ENCODE measurements at regions not wholly inside any gene's neighbourhood (a gene's known extent, or its start where the extent isn't known, plus 50 kb on each side); places are given as distances from the start of the nearest gene placed in this dataset.
"Not testable (repeated sequence)": the region's sequence is repeated elsewhere in the genome, so short reads cannot be mapped to it uniquely, and the experiment has no call there.

- DNase-seq, result no peak
Observed at GRCh38 chr6:105691081-105691480, 288.2 kb upstream of the PREP start.

GRCh38 chr6:105688573-105688972 is 285.7 kb upstream of the PREP start:
- DNase-seq, result no peak

- DNase-seq, result not testable (repeated sequence)
Observed at GRCh38 chr6:105686793-105687192, 283.9 kb upstream of the PREP start.

- DNase-seq, result no peak
Observed at GRCh38 chr6:105681061-105681460, 278.2 kb upstream of the PREP start.

- DNase-seq, result no peak
Observed at GRCh38 chr6:105680131-105680530, 277.2 kb upstream of the PREP start.

GRCh38 chr6:105678516-105678915 is 275.6 kb upstream of the PREP start:
- DNase-seq, result no peak

GRCh38 chr6:105677671-105678475 is 275.0 kb upstream of the PREP start:
- no peak for DNase-seq

GRCh38 chr6:105676857-105677256 is 274.0 kb upstream of the PREP start:
- no peak for DNase-seq

- no peak for DNase-seq
Observed at GRCh38 chr6:105675715-105676397, 273.0 kb upstream of the PREP start.

GRCh38 chr6:105672856-105673538 is 270.1 kb upstream of the PREP start:
- not testable (repeated sequence) for DNase-seq

- no peak for DNase-seq
Observed at GRCh38 chr6:105669232-105669631, 266.4 kb upstream of the PREP start.

- DNase-seq, result no peak
Observed at GRCh38 chr6:105667056-105667455, 264.2 kb upstream of the PREP start.

GRCh38 chr6:105664931-105665330 is 262.0 kb upstream of the PREP start:
- DNase-seq, result no peak

- DNase-seq, result no peak
Observed at GRCh38 chr6:105651969-105652368, 249.1 kb upstream of the PREP start.

- no peak for DNase-seq
Observed at GRCh38 chr6:105650347-105650746, 247.5 kb upstream of the PREP start.

GRCh38 chr6:105649192-105649591 is 246.3 kb upstream of the PREP start:
- DNase-seq, result no peak

GRCh38 chr6:105648276-105648675 is 245.4 kb upstream of the PREP start:
- no peak for DNase-seq

GRCh38 chr6:105646391-105646867 is 243.5 kb upstream of the PREP start:
- peak in 1 of 2 experiments; percentile 3 for DNase-seq

- DNase-seq, result no peak
Observed at GRCh38 chr6:105645958-105646357, 243.1 kb upstream of the PREP start.

GRCh38 chr6:105645156-105645555 is 242.3 kb upstream of the PREP start:
- no peak for DNase-seq

GRCh38 chr6:105644691-105645090 is 241.8 kb upstream of the PREP start:
- DNase-seq, result no peak

GRCh38 chr6:105644073-105644489 is 241.2 kb upstream of the PREP start:
- DNase-seq, result no peak

GRCh38 chr6:105642708-105643107 is 239.8 kb upstream of the PREP start:
- no peak for DNase-seq

- DNase-seq, result no peak
Observed at GRCh38 chr6:105641504-105641903, 238.6 kb upstream of the PREP start.
